ENCODE measurements at regions not wholly inside any gene's neighbourhood (a gene's known extent, or its start where the extent isn't known, plus 50 kb on each side); places are given as distances from the start of the nearest gene placed in this dataset.

- DNase-seq = no peak
Observed at GRCh38 chr2:44879269-44880124, 62.0 kb upstream of the SIX3 start.

GRCh38 chr2:44880125-44880483 is 61.4 kb upstream of the SIX3 start:
- DNase-seq = no peak

GRCh38 chr2:44881856-44882255 is 59.6 kb upstream of the SIX3 start:
- DNase-seq = no peak

GRCh38 chr2:44883356-44883755 is 58.1 kb upstream of the SIX3 start:
- no peak for DNase-seq

GRCh38 chr2:44884231-44884630 is 57.3 kb upstream of the SIX3 start:
- no peak for DNase-seq

- no peak for DNase-seq
Observed at GRCh38 chr2:44884677-44885076, 56.8 kb upstream of the SIX3 start.

- DNase-seq = no peak
Observed at GRCh38 chr2:44886414-44886813, 55.1 kb upstream of the SIX3 start.

GRCh38 chr2:44889096-44889495 is 52.4 kb upstream of the SIX3 start:
- no peak for DNase-seq

All from EL (cell line).